GM12874 (cell line): ENCODE measurements at regions not wholly inside any gene's neighbourhood (a gene's known extent, or its start where the extent isn't known, plus 50 kb on each side); places are given as distances from the start of the nearest gene placed in this dataset.

Experiments
- CTCF ChIP-seq: IDR thresholded peaks from 2 replicates; pipeline ENCODE4 v1.5.1; 2011; ENCODE audit warnings: low read depth, mild to moderate bottlenecking, control low read depth, low read length, moderate library complexity; ENCODE audit not compliant: insufficient read depth

GRCh38 chr20:21033817-21034216 is 72.3 kb downstream of the LINC00237 start:
- no peak for TF ChIP-seq CTCF

- no peak for TF ChIP-seq CTCF
Measured at GRCh38 chr20:21031666-21032065, 74.5 kb downstream of the LINC00237 start.

GRCh38 chr20:21029341-21029740 is 76.8 kb downstream of the LINC00237 start:
- TF ChIP-seq CTCF, result no peak

GRCh38 chr20:21028921-21029320 is 77.2 kb downstream of the LINC00237 start:
- TF ChIP-seq CTCF, result no peak

- no peak for TF ChIP-seq CTCF
Measured at GRCh38 chr20:21028436-21028835, 77.7 kb downstream of the LINC00237 start.

GRCh38 chr20:21027569-21027968 is 78.6 kb downstream of the LINC00237 start:
- TF ChIP-seq CTCF, result no peak

GRCh38 chr20:21026951-21027350 is 79.2 kb downstream of the LINC00237 start:
- no peak for TF ChIP-seq CTCF

- TF ChIP-seq CTCF, result no peak
Measured at GRCh38 chr20:21024420-21024819, 81.7 kb downstream of the LINC00237 start.
